WI38 (cell line): ENCODE measurements at regions not wholly inside any gene's neighbourhood (a gene's known extent, or its start where the extent isn't known, plus 50 kb on each side); places are given as distances from the start of the nearest gene placed in this dataset.

Experiments
- H3K4me3 ChIP-seq: 2 replicates; pipeline ENCODE4 v1.5.1; 2011; ENCODE audit warnings: low read depth, mild to moderate bottlenecking, control low read depth, low read length
- CTCF ChIP-seq: IDR thresholded peaks from 2 replicates; pipeline ENCODE4 v1.5.1; 2012; ENCODE audit warnings: low read depth, mild to moderate bottlenecking, control low read depth, low read length

- no peak for TF ChIP-seq CTCF
- no peak overlapping the region for H3K4me3 ChIP-seq
These were observed 432.9 kb downstream of the GRXCR1 start for GRCh38 chr4:43325220-43325967.

- TF ChIP-seq CTCF = no peak
These were observed 437.8 kb downstream of the GRXCR1 start for GRCh38 chr4:43330288-43330687.

GRCh38 chr4:43331226-43332051, 438.9 kb downstream of the GRXCR1 start:
- no peak for TF ChIP-seq CTCF
- H3K4me3 ChIP-seq = no peak overlapping the region

More at GRCh38 chr4:43330288-43330687, 437.8 kb downstream of the GRXCR1 start:
- no peak overlapping the region for H3K4me3 ChIP-seq

GRCh38 chr4:43332052-43332425, 439.5 kb downstream of the GRXCR1 start:
- no peak overlapping the region for H3K4me3 ChIP-seq
- TF ChIP-seq CTCF = no peak

GRCh38 chr4:43337707-43338106, 445.2 kb downstream of the GRXCR1 start:
- no peak for TF ChIP-seq CTCF

GRCh38 chr4:43339435-43339834, 446.9 kb downstream of the GRXCR1 start:
- H3K4me3 ChIP-seq = no peak overlapping the region
- no peak for TF ChIP-seq CTCF

More at GRCh38 chr4:43337707-43338106, 445.2 kb downstream of the GRXCR1 start:
- no peak overlapping the region for H3K4me3 ChIP-seq

GRCh38 chr4:43341741-43342140, 449.2 kb downstream of the GRXCR1 start:
- no peak overlapping the region for H3K4me3 ChIP-seq
- no peak for TF ChIP-seq CTCF
